ENCODE measurements at regions not wholly inside any gene's neighbourhood (a gene's known extent, or its start where the extent isn't known, plus 50 kb on each side); places are given as distances from the start of the nearest gene placed in this dataset.

GRCh38 chr1:195946500-195946899, 661.7 kb downstream of the KCNT2 start:
- DNase-seq (ENCODE audit: low read depth) = no peak
- no peak for TF ChIP-seq CTCF (conservative IDR thresholded peaks at IDR 0.05; ENCODE audit: low read depth, low read length)
- no peak overlapping the region for H3K4me3 ChIP-seq (ENCODE audit: low read depth, low read length)

GRCh38 chr1:195941795-195942194, 666.4 kb downstream of the KCNT2 start:
- TF ChIP-seq CTCF (conservative IDR thresholded peaks at IDR 0.05; ENCODE audit: low read depth, low read length) = no peak
- DNase-seq (ENCODE audit: low read depth) = no peak
- no peak overlapping the region for H3K4me3 ChIP-seq (ENCODE audit: low read depth, low read length)

GRCh38 chr1:195941314-195941713, 666.9 kb downstream of the KCNT2 start:
- no peak for DNase-seq (ENCODE audit: low read depth)

GRCh38 chr1:195939844-195940243, 668.4 kb downstream of the KCNT2 start:
- no peak overlapping the region for H3K4me3 ChIP-seq (ENCODE audit: low read depth, low read length)
- peak; percentile 22 for TF ChIP-seq CTCF (conservative IDR thresholded peaks at IDR 0.05; ENCODE audit: low read depth, low read length)
- no peak for DNase-seq (ENCODE audit: low read depth)

More at GRCh38 chr1:195941314-195941713, 666.9 kb downstream of the KCNT2 start:
- no peak overlapping the region for H3K4me3 ChIP-seq (ENCODE audit: low read depth, low read length)
- TF ChIP-seq CTCF (conservative IDR thresholded peaks at IDR 0.05; ENCODE audit: low read depth, low read length) = no peak

- H3K4me3 ChIP-seq (ENCODE audit: low read depth, low read length) = no peak overlapping the region
- no peak for TF ChIP-seq CTCF (conservative IDR thresholded peaks at IDR 0.05; ENCODE audit: low read depth, low read length)
- DNase-seq (ENCODE audit: low read depth) = no peak
Measured at GRCh38 chr1:195934817-195935553, 673.3 kb downstream of the KCNT2 start.

- TF ChIP-seq CTCF (conservative IDR thresholded peaks at IDR 0.05; ENCODE audit: low read depth, low read length) = no peak
- no peak overlapping the region for H3K4me3 ChIP-seq (ENCODE audit: low read depth, low read length)
- DNase-seq (ENCODE audit: low read depth) = no peak
Measured at GRCh38 chr1:195933835-195934234, 674.4 kb downstream of the KCNT2 start.

GRCh38 chr1:195915826-195916225, 692.4 kb downstream of the KCNT2 start:
- no peak overlapping the region for H3K4me3 ChIP-seq (ENCODE audit: low read depth, low read length)
- TF ChIP-seq CTCF (conservative IDR thresholded peaks at IDR 0.05; ENCODE audit: low read depth, low read length) = no peak
- no peak for DNase-seq (ENCODE audit: low read depth)

Data from epithelial cell of proximal tubule (primary cell).